A673 (cell line): ENCODE measurements at regions not wholly inside any gene's neighbourhood (a gene's known extent, or its start where the extent isn't known, plus 50 kb on each side); places are given as distances from the start of the nearest gene placed in this dataset.

Experiments used
- CTCF ChIP-seq: fragments of 300-800, 200-600 bp; sonication (generic); conservative IDR thresholded peaks from 2 replicates; pipeline ENCODE4 v1.5.1; 2017; ENCODE audit warnings: low read depth, mild to moderate bottlenecking, antibody characterized with exemption, low read length, moderate library complexity, mixed read lengths
- EZH2 ChIP-seq: fragments of 200-600 bp; sonication (generic); IDR thresholded peaks from 2 replicates; pipeline ENCODE4 v1.6.1; 2017; ENCODE audit warnings: borderline replicate concordance, low read depth, mild to moderate bottlenecking, mixed read lengths, antibody characterized with exemption, low read length; ENCODE audit not compliant: poor library complexity, severe bottlenecking

GRCh38 chr1:181344091-181344490 is 139.2 kb upstream of the CACNA1E start:
- no peak for TF ChIP-seq CTCF
- TF ChIP-seq EZH2 = no peak
